ENCODE measurements at regions not wholly inside any gene's neighbourhood (a gene's known extent, or its start where the extent isn't known, plus 50 kb on each side); places are given as distances from the start of the nearest gene placed in this dataset.

- TF ChIP-seq HDAC1 (CRISPR knock-in tag; IDR thresholded peaks at IDR 0.05): peak; percentile 67; the same call in 1 of the 2 replicates
- TF ChIP-seq, protein P1, sequence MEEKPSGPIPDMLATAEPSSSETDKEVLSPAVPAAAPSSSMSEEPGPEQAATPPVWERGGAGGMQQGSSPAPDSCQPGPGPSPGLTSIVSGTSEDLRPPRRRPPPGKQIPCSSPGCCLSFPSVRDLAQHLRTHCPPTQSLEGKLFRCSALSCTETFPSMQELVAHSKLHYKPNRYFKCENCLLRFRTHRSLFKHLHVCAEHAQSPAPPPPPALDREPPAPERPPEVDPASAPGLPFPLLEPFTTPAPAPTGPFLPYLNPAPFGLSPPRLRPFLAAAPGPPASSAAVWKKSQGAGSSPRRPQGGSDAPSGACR (CRISPR knock-in tag; IDR thresholded peaks at IDR 0.05): no peak
- TF ChIP-seq HDAC2 (CRISPR knock-in tag; IDR thresholded peaks at IDR 0.05): peak; percentile 68; the same call in 1 of the 2 replicates
- TF ChIP-seq, protein P2, sequence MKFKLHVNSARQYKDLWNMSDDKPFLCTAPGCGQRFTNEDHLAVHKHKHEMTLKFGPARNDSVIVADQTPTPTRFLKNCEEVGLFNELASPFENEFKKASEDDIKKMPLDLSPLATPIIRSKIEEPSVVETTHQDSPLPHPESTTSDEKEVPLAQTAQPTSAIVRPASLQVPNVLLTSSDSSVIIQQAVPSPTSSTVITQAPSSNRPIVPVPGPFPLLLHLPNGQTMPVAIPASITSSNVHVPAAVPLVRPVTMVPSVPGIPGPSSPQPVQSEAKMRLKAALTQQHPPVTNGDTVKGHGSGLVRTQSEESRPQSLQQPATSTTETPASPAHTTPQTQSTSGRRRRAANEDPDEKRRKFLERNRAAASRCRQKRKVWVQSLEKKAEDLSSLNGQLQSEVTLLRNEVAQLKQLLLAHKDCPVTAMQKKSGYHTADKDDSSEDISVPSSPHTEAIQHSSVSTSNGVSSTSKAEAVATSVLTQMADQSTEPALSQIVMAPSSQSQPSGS (CRISPR knock-in tag; IDR thresholded peaks at IDR 0.05): 0 out of 2 replicates have a peak, but pooled peaks have one; percentile 36
- TF ChIP-seq, protein P3, sequence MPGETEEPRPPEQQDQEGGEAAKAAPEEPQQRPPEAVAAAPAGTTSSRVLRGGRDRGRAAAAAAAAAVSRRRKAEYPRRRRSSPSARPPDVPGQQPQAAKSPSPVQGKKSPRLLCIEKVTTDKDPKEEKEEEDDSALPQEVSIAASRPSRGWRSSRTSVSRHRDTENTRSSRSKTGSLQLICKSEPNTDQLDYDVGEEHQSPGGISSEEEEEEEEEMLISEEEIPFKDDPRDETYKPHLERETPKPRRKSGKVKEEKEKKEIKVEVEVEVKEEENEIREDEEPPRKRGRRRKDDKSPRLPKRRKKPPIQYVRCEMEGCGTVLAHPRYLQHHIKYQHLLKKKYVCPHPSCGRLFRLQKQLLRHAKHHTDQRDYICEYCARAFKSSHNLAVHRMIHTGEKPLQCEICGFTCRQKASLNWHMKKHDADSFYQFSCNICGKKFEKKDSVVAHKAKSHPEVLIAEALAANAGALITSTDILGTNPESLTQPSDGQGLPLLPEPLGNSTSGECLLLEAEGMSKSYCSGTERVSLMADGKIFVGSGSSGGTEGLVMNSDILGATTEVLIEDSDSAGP (CRISPR knock-in tag; IDR thresholded peaks at IDR 0.05; ENCODE audit: borderline replicate concordance): no peak
- no peak for TF ChIP-seq SP4 (CRISPR knock-in tag; IDR thresholded peaks at IDR 0.05)
- peak; percentile 63 for TF ChIP-seq HNF4A (CRISPR knock-in tag; IDR thresholded peaks at IDR 0.05)
- no peak for TF ChIP-seq ZNF660 (CRISPR knock-in tag; IDR thresholded peaks at IDR 0.05; ENCODE audit: borderline replicate concordance, low read depth)
- TF ChIP-seq ZNF556 (CRISPR knock-in tag; IDR thresholded peaks at IDR 0.05; ENCODE audit: borderline replicate concordance): no peak
- TF ChIP-seq ASH2L (IDR thresholded peaks at IDR 0.05; ENCODE audit: insufficient read length, low read depth, low read length): peak; percentile 27
- 0 out of 2 replicates have a peak, but pooled peaks have one; percentile 46 for TF ChIP-seq SNAI1 (CRISPR knock-in tag; IDR thresholded peaks at IDR 0.05; ENCODE audit: borderline replicate concordance)
- TF ChIP-seq, protein P4, sequence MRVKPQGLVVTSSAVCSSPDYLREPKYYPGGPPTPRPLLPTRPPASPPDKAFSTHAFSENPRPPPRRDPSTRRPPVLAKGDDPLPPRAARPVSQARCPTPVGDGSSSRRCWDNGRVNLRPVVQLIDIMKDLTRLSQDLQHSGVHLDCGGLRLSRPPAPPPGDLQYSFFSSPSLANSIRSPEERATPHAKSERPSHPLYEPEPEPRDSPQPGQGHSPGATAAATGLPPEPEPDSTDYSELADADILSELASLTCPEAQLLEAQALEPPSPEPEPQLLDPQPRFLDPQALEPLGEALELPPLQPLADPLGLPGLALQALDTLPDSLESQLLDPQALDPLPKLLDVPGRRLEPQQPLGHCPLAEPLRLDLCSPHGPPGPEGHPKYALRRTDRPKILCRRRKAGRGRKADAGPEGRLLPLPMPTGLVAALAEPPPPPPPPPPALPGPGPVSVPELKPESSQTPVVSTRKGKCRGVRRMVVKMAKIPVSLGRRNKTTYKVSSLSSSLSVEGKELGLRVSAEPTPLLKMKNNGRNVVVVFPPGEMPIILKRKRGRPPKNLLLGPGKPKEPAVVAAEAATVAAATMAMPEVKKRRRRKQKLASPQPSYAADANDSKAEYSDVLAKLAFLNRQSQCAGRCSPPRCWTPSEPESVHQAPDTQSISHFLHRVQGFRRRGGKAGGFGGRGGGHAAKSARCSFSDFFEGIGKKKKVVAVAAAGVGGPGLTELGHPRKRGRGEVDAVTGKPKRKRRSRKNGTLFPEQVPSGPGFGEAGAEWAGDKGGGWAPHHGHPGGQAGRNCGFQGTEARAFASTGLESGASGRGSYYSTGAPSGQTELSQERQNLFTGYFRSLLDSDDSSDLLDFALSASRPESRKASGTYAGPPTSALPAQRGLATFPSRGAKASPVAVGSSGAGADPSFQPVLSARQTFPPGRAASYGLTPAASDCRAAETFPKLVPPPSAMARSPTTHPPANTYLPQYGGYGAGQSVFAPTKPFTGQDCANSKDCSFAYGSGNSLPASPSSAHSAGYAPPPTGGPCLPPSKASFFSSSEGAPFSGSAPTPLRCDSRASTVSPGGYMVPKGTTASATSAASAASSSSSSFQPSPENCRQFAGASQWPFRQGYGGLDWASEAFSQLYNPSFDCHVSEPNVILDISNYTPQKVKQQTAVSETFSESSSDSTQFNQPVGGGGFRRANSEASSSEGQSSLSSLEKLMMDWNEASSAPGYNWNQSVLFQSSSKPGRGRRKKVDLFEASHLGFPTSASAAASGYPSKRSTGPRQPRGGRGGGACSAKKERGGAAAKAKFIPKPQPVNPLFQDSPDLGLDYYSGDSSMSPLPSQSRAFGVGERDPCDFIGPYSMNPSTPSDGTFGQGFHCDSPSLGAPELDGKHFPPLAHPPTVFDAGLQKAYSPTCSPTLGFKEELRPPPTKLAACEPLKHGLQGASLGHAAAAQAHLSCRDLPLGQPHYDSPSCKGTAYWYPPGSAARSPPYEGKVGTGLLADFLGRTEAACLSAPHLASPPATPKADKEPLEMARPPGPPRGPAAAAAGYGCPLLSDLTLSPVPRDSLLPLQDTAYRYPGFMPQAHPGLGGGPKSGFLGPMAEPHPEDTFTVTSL (CRISPR knock-in tag; IDR thresholded peaks at IDR 0.05; ENCODE audit: borderline replicate concordance): peak; percentile 49; the same call in 1 of the 2 replicates
- 0 out of 2 replicates have a peak, but pooled peaks have one; percentile 34 for TF ChIP-seq ZBTB20 (CRISPR knock-in tag; IDR thresholded peaks at IDR 0.05; ENCODE audit: borderline replicate concordance, low read depth)
- TF ChIP-seq THYN1 (CRISPR knock-in tag; IDR thresholded peaks at IDR 0.05; ENCODE audit: borderline replicate concordance, low read depth): no peak
- peak; percentile 77 for TF ChIP-seq PHF21A (CRISPR knock-in tag; IDR thresholded peaks at IDR 0.05)
- TF ChIP-seq ONECUT2 (CRISPR knock-in tag; IDR thresholded peaks at IDR 0.05): no peak
- TF ChIP-seq HMG20A (CRISPR knock-in tag; IDR thresholded peaks at IDR 0.05; ENCODE audit: borderline replicate concordance): peak; percentile 93; the same call in 1 of the 2 replicates
- TF ChIP-seq CREB1 (IDR thresholded peaks at IDR 0.05): peak; percentile 68
- peak; percentile 41; the same call in 1 of the 2 replicates for TF ChIP-seq CREB1 (CRISPR knock-in tag; IDR thresholded peaks at IDR 0.05)
- TF ChIP-seq SOX13 (IDR thresholded peaks at IDR 0.05): no peak
- TF ChIP-seq SOX13 (CRISPR knock-in tag; conservative IDR thresholded peaks at IDR 0.05 in 1 of 2, IDR thresholded peaks at IDR 0.05 in 1 of 2): peak in 1 of 2 experiments; percentile 71; a peak in 1 of 4 replicates
These were observed 117.6 kb upstream of the ANKRD55 start (continued) for GRCh38 chr5:56350597-56351170.

All from HepG2 (cell line).